ENCODE measurements at regions not wholly inside any gene's neighbourhood (a gene's known extent, or its start where the extent isn't known, plus 50 kb on each side); places are given as distances from the start of the nearest gene placed in this dataset.
A peak's percentile ranks its signal among the peaks of the same experiment; 100 is the strongest.

DNA sequence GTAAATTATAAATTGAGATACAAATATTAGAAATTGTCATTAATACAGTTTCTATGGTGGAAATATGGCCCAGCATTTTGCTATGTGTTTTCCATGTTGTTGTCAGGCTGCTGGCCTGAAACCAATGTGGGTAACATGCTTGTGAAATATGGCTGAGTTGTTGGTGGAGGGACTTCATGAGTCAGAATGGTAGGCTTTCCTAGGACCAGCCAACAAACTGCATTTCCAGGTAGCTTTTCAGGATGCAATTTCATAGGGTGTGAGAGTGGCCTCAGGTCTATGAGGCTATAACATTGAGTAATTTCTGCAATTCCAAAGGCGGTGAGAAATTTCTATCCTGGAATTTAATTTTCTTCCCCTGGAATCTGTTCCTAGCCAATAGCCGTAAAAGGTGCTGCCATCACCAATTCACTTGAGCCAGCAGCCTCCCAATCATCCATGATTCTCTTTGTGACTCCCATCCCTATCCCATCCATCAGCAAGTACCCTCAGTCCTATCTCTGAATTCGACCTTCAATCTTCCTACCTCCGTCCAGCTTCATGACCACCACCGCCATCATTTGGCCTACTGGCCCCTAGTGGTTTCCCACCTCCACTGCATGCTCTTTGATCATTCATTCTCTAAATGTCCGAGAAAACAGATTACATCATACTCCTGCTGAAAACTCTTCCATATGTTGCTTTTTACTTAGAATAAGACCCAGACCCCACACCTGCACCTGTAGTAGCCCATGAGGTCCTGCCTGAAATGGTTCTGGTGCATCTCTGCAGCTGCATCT is 276.6 kb upstream of the CFAP20DC start:
- SMC1A ChIA-PET (ENCODE audit: uncharacterized antibody, unreplicated experiment): interaction anchor here (1.0 to 1.2 kb wide), 2 partner anchors 9 to 210 kb away, joined by 3 read pairs; no protein-coding TSS in a partner anchor
- no peak overlapping the region for H2AFZ ChIP-seq (ENCODE audit: control insufficient read depth, low read depth, low read length)
- BruUV-seq (replicated peaks): no TSS peak
- 82% methylated on average over 6 of the region's 6 CpGs for WGBS (ENCODE audit: insufficient coverage, insufficient replicate concordance, low lambda C conversion rate, missing lambda C conversion rate)
- RAD21 ChIA-PET (ENCODE audit: unreplicated experiment): interaction anchor here (0.6 kb wide), 1 partner anchor 113 kb away, joined by 3 read pairs; no protein-coding TSS in a partner anchor
- ATAC-seq (no peak), DNase-seq (ENCODE audit: low read depth, low spot score) (no peak), FAIRE-seq (no peak)
- no peaks in the 10 kb centered on the region for H4K20me1 ChIP-seq (ENCODE audit: control insufficient read depth, insufficient read depth)
- no peak overlapping the region for H3K4me2 ChIP-seq (ENCODE audit: control insufficient read depth, insufficient read depth)
- no peak overlapping the region for H3K9ac ChIP-seq (ENCODE audit: control insufficient read depth, insufficient read depth, low read length)
- no peaks in the 10 kb centered on the region for H3K27me3 ChIP-seq (replicated peaks in 1 of 2; ENCODE audit: control insufficient read depth in 2 of 2, insufficient read depth in 2 of 2, low read length in 1 of 2)
- no peaks in the 10 kb centered on the region for H3K9me3 ChIP-seq (replicated peaks; ENCODE audit: control insufficient read depth, insufficient read depth, low read length)
- intact Hi-C loops (cut with micrococcal nuclease; ENCODE audit: unreplicated experiment) (no loop called here), in situ Hi-C loops (cut with MboI) (no loop called here)
- no peak overlapping the region for H3K4me3 ChIP-seq
- no peaks in the 10 kb centered on the region for H3K36me3 ChIP-seq (ENCODE audit: control insufficient read depth in 2 of 2, insufficient read depth in 2 of 2, low read length in 1 of 2)
- H3K79me2 ChIP-seq (ENCODE audit: control insufficient read depth, insufficient read depth, low read length): no peaks in the 10 kb centered on the region
- TF ChIP-seq ZBED1 (IDR thresholded peaks at IDR 0.05; ENCODE audit: borderline replicate concordance) (no peak), CBX3 (IDR thresholded peaks at IDR 0.05; ENCODE audit: borderline replicate concordance, low read depth) (no peak), BHLHE40 (IDR thresholded peaks at IDR 0.05; ENCODE audit: borderline replicate concordance in 1 of 2, low read depth in 2 of 2, low read length in 1 of 2) (no peak), EP300 (IDR thresholded peaks at IDR 0.05; ENCODE audit: borderline replicate concordance in 1 of 2, control insufficient read depth in 1 of 2, low read depth in 2 of 2, low read length in 2 of 2) (no peak), RAD21 (IDR thresholded peaks at IDR 0.05; ENCODE audit: insufficient read depth, low read depth, low read length) (peak; percentile 17; the same call in 1 of the 2 replicates), FOXM1 (IDR thresholded peaks at IDR 0.05; ENCODE audit: low read depth, low read length) (no peak)
- TF ChIP-seq, protein P1, sequence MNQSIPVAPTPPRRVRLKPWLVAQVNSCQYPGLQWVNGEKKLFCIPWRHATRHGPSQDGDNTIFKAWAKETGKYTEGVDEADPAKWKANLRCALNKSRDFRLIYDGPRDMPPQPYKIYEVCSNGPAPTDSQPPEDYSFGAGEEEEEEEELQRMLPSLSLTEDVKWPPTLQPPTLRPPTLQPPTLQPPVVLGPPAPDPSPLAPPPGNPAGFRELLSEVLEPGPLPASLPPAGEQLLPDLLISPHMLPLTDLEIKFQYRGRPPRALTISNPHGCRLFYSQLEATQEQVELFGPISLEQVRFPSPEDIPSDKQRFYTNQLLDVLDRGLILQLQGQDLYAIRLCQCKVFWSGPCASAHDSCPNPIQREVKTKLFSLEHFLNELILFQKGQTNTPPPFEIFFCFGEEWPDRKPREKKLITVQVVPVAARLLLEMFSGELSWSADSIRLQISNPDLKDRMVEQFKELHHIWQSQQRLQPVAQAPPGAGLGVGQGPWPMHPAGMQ (IDR thresholded peaks at IDR 0.05; ENCODE audit: borderline replicate concordance): no peak
- TF ChIP-seq, protein P2, sequence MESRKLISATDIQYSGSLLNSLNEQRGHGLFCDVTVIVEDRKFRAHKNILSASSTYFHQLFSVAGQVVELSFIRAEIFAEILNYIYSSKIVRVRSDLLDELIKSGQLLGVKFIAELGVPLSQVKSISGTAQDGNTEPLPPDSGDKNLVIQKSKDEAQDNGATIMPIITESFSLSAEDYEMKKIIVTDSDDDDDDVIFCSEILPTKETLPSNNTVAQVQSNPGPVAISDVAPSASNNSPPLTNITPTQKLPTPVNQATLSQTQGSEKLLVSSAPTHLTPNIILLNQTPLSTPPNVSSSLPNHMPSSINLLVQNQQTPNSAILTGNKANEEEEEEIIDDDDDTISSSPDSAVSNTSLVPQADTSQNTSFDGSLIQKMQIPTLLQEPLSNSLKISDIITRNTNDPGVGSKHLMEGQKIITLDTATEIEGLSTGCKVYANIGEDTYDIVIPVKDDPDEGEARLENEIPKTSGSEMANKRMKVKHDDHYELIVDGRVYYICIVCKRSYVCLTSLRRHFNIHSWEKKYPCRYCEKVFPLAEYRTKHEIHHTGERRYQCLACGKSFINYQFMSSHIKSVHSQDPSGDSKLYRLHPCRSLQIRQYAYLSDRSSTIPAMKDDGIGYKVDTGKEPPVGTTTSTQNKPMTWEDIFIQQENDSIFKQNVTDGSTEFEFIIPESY (IDR thresholded peaks at IDR 0.05): no peak
- TF ChIP-seq, protein P3, sequence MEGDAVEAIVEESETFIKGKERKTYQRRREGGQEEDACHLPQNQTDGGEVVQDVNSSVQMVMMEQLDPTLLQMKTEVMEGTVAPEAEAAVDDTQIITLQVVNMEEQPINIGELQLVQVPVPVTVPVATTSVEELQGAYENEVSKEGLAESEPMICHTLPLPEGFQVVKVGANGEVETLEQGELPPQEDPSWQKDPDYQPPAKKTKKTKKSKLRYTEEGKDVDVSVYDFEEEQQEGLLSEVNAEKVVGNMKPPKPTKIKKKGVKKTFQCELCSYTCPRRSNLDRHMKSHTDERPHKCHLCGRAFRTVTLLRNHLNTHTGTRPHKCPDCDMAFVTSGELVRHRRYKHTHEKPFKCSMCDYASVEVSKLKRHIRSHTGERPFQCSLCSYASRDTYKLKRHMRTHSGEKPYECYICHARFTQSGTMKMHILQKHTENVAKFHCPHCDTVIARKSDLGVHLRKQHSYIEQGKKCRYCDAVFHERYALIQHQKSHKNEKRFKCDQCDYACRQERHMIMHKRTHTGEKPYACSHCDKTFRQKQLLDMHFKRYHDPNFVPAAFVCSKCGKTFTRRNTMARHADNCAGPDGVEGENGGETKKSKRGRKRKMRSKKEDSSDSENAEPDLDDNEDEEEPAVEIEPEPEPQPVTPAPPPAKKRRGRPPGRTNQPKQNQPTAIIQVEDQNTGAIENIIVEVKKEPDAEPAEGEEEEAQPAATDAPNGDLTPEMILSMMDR (IDR thresholded peaks at IDR 0.05 in 2 of 3, conservative IDR thresholded peaks at IDR 0.05 in 1 of 3; ENCODE audit: control insufficient read depth in 2 of 3, extremely low read depth in 1 of 3, insufficient read depth in 1 of 3, low read depth in 3 of 3, low read length in 3 of 3): peak in 2 of 3 experiments; percentile 22 to 26; a peak in 2 of 6 replicates
- TF ChIP-seq, protein P4, sequence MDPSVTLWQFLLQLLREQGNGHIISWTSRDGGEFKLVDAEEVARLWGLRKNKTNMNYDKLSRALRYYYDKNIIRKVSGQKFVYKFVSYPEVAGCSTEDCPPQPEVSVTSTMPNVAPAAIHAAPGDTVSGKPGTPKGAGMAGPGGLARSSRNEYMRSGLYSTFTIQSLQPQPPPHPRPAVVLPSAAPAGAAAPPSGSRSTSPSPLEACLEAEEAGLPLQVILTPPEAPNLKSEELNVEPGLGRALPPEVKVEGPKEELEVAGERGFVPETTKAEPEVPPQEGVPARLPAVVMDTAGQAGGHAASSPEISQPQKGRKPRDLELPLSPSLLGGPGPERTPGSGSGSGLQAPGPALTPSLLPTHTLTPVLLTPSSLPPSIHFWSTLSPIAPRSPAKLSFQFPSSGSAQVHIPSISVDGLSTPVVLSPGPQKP (IDR thresholded peaks at IDR 0.05; ENCODE audit: low read depth, low read length): no peak
- H3K27ac ChIP-seq (ENCODE audit: control insufficient read depth, insufficient read depth): no peak overlapping the region
- H3K4me1 ChIP-seq (ENCODE audit: control insufficient read depth, insufficient read depth, low read length): no peaks in the 10 kb centered on the region
- CTCF ChIA-PET: interaction anchor here (1.4 kb wide), 2 partner anchors 9 to 10 kb away, joined by 4 read pairs; no protein-coding TSS in a partner anchor
- POLR2A ChIA-PET: no interaction called here
